GM12878 (cell line): ENCODE measurements at regions not wholly inside any gene's neighbourhood (a gene's known extent, or its start where the extent isn't known, plus 50 kb on each side); places are given as distances from the start of the nearest gene placed in this dataset.

Experiments
- ATAC-seq: fragments of 200-7000 bp; cut with Tn5 transposase; 3 replicates; pipeline ENCODE4 v1.9.1; 2020; ENCODE audit warnings: mild to moderate bottlenecking, moderate library complexity
- BruUV-seq: library from RNA; stranded (reverse); fragments of 400-500 nt; replicated peaks from 2 replicates; lab custom pipeline; 2021; lab: Mats Ljungman, UMichigan
- CTCF ChIA-PET: fragments of 300-600 bp; sonication (Branson Sonifier 250); formaldehyde crosslinking; extraction: SDS; loops from one replicate; lab custom pipeline; 2021; ENCODE audit warnings: inconsistent platforms; lab: Yijun Ruan, JAX
- POLR2A ChIA-PET: fragments of 350-600 bp; formaldehyde crosslinking; extraction: SDS; loops from one replicate; lab custom pipeline; 2021; ENCODE audit warnings: inconsistent platforms; lab: Charles Lee
- RAD21 ChIA-PET: fragments of 300-600 bp; sonication (Branson Sonifier 250); formaldehyde crosslinking; loops from one replicate; lab custom pipeline; 2023; ENCODE audit warnings: antibody characterized with exemption; ENCODE audit not compliant: unreplicated experiment; lab: Charles Lee
- SMC1A ChIA-PET: fragments of 300-600 bp; sonication (Branson Sonifier 250); formaldehyde crosslinking; loops from one replicate; lab custom pipeline; 2023; ENCODE audit not compliant: unreplicated experiment, uncharacterized antibody; lab: Charles Lee
- DNase-seq: peaks from one replicate; pipeline ENCODE4 v3.0.0-alpha.2; 2011; ENCODE audit warnings: low read depth, low spot score
- FAIRE-seq: peaks from 3 replicates; lab custom pipeline; 2011; peaks lifted over from hg19 to GRCh38; lab: Jason Lieb, UNC
- H2AFZ ChIP-seq: 2 replicates; pipeline ENCODE4 v1.6.0; 2011; ENCODE audit warnings: low read depth, low read length, control low read depth; ENCODE audit not compliant: control insufficient read depth
- H3K27ac ChIP-seq: 2 replicates; pipeline ENCODE4 v1.5.1; 2011; ENCODE audit warnings: control low read depth; ENCODE audit not compliant: control insufficient read depth, insufficient read depth
- H3K27me3 ChIP-seq, 2 experiments: replicated peaks in 1 of 2; 2 replicates each; pipeline versions ENCODE4 v1.6.0 to v1.6.1; 2011; ENCODE audit warnings: low read length in 1 of 2; ENCODE audit not compliant: control insufficient read depth in 2 of 2, insufficient read depth in 2 of 2
- H3K36me3 ChIP-seq, 2 experiments: 2 replicates each; pipeline ENCODE4 v1.5.1; 2011; ENCODE audit warnings: low read length in 1 of 2; ENCODE audit not compliant: control insufficient read depth in 2 of 2, insufficient read depth in 2 of 2
- H3K4me1 ChIP-seq: 2 replicates; pipeline ENCODE4 v1.6.1; 2011; ENCODE audit warnings: mild to moderate bottlenecking, low read length, moderate library complexity, mixed read lengths; ENCODE audit not compliant: control insufficient read depth, insufficient read depth
- H3K4me2 ChIP-seq: 2 replicates; pipeline ENCODE4 v1.6.0; 2011; ENCODE audit warnings: control low read depth; ENCODE audit not compliant: control insufficient read depth, insufficient read depth
- H3K4me3 ChIP-seq: fragments of 200-600 bp; sonication (generic); 2 replicates; pipeline ENCODE4 v1.5.1; 2016
- H3K79me2 ChIP-seq: 2 replicates; pipeline ENCODE4 v1.6.0; 2011; ENCODE audit warnings: low read length; ENCODE audit not compliant: control insufficient read depth, insufficient read depth
- H3K9ac ChIP-seq: 2 replicates; pipeline ENCODE4 v1.8.0; 2011; ENCODE audit warnings: low read length, control low read depth, mixed read lengths; ENCODE audit not compliant: control insufficient read depth, insufficient read depth
- H3K9me3 ChIP-seq: replicated peaks from 3 replicates; pipeline ENCODE4 v1.5.1; 2011; ENCODE audit warnings: mild to moderate bottlenecking, low read length; ENCODE audit not compliant: control insufficient read depth, insufficient read depth
- H4K20me1 ChIP-seq: 2 replicates; pipeline ENCODE4 v1.6.0; 2011; ENCODE audit not compliant: control insufficient read depth, insufficient read depth
- BCL11A ChIP-seq: IDR thresholded peaks from 2 replicates; pipeline ENCODE4 v1.6.1; 2011; ENCODE audit warnings: low read depth, low read length
- CHD2 ChIP-seq: IDR thresholded peaks from 2 replicates; pipeline ENCODE4 v1.6.1; 2011; ENCODE audit warnings: low read depth, low read length, improper control_type of control experiment, borderline replicate concordance
- CREB1 ChIP-seq: IDR thresholded peaks from 2 replicates; pipeline ENCODE4 v1.6.1; 2012; ENCODE audit warnings: low read depth, mild to moderate bottlenecking, inconsistent platforms
- FOXK2 ChIP-seq: fragments of 450-650 bp; IDR thresholded peaks from 2 replicates; pipeline ENCODE4 v1.6.1; 2017; ENCODE audit warnings: mild to moderate bottlenecking, moderate library complexity
- HSF1 ChIP-seq: fragments of 150-350 bp; IDR thresholded peaks from 2 replicates; pipeline ENCODE4 v1.6.1; 2014; ENCODE audit warnings: mild to moderate bottlenecking, low read depth, low read length
- JUND ChIP-seq: IDR thresholded peaks from 2 replicates; pipeline ENCODE4 v1.6.1; 2012; ENCODE audit warnings: low read depth, mild to moderate bottlenecking, low read length, improper control_type of control experiment, moderate library complexity
- NFYB ChIP-seq: IDR thresholded peaks from 2 replicates; pipeline ENCODE4 v1.6.1; 2011; ENCODE audit warnings: low read depth, mild to moderate bottlenecking, low read length, improper control_type of control experiment, moderate library complexity; ENCODE audit not compliant: insufficient read depth
- POU2F2 ChIP-seq: IDR thresholded peaks from 3 replicates; pipeline ENCODE4 v1.6.1; 2011; ENCODE audit warnings: low read depth, mild to moderate bottlenecking, low read length, borderline replicate concordance
- RUNX3 ChIP-seq: IDR thresholded peaks from 2 replicates; pipeline ENCODE4 v1.6.1; 2012; ENCODE audit warnings: low read length, inconsistent platforms
- TAF1 ChIP-seq: IDR thresholded peaks from 2 replicates; pipeline ENCODE4 v1.6.1; 2011; ENCODE audit warnings: mild to moderate bottlenecking, low read depth, low read length, borderline replicate concordance
- ZBTB40 ChIP-seq: fragments of 450-650 bp; IDR thresholded peaks from 2 replicates; pipeline ENCODE4 v1.6.1; 2016; ENCODE audit warnings: mild to moderate bottlenecking, moderate library complexity, borderline replicate concordance
- WGBS: methylation state at CpG from one replicate; pipeline ENCODE4 v1.1.6; 2016; ENCODE audit warnings: low lambda C conversion rate; ENCODE audit not compliant: insufficient replicate concordance, insufficient coverage; ENCODE audit errors: missing lambda C conversion rate; 5-methylcytosine and 5-hydroxymethylcytosine counted together
- in situ Hi-C: fragments of 300-500 bp; cut with MboI; formaldehyde crosslinking; loops from 9 replicates; pipeline ENCODE4 v1.14.3; 2018; ENCODE audit warnings: mixed read lengths
- intact Hi-C: fragments of 100-400 bp; cut with micrococcal nuclease; formaldehyde crosslinking; loops from one replicate; pipeline ENCODE4 v1.14.2; 2022; ENCODE audit not compliant: unreplicated experiment

GRCh38 chr6:9623985-9624384 is 790.9 kb downstream of the TFAP2A start (continued):
- no peak for TF ChIP-seq CHD2
- no peak for TF ChIP-seq CREB1
- TF ChIP-seq FOXK2: no peak
- TF ChIP-seq TAF1: no peak
- no peak for TF ChIP-seq JUND
- TF ChIP-seq BCL11A: no peak

- FAIRE-seq (no peak), ATAC-seq (peak; percentile 34; the same call in 1 of the 3 replicates), DNase-seq (no peak)
- intact Hi-C loops (no loop called here), in situ Hi-C loops (no loop called here)
- ChIA-PET RAD21 (interaction anchor here (1.0 to 1.5 kb wide), 3 partner anchors 15 to 134 kb away, joined by 3 read pairs; no protein-coding TSS in a partner anchor), SMC1A (interaction anchor here (0.8 to 3.6 kb wide), 4 partner anchors 11 to 24 kb away, joined by 3 to 15 read pairs (median 4); no protein-coding TSS in a partner anchor), CTCF (interaction anchor here (1.0 kb wide), 2 partner anchors 10 to 14 kb away, joined by 4 read pairs; no protein-coding TSS in a partner anchor), POLR2A (no interaction called here)
- Histone ChIP-seq H2AFZ (no peak overlapping the region), H4K20me1 (no peaks in the 10 kb centered on the region), H3K4me1 (no peaks in the 10 kb centered on the region), H3K79me2 (no peaks in the 10 kb centered on the region), H3K27me3 (no peaks in the 10 kb centered on the region), H3K4me3 (no peak overlapping the region), H3K9ac (no peak overlapping the region), H3K27ac (no peak overlapping the region), H3K9me3 (no peaks in the 10 kb centered on the region), H3K4me2 (no peak overlapping the region), H3K36me3 (no peaks in the 10 kb centered on the region)
- TF ChIP-seq ZBTB40 (no peak), HSF1 (no peak), CREB1 (no peak), POU2F2 (no peak), RUNX3 (peak; percentile 59; the same call in 1 of the 2 replicates), NFYB (no peak)
- no TSS peak for BruUV-seq
- WGBS: 34% methylated on average over 8 of the region's 8 CpGs
Observed at GRCh38 chr6:9623228-9623832, 791.5 kb downstream of the TFAP2A start.
